Heart left ventricle (tissue), 13 donors: ENCODE measurements at regions not wholly inside any gene's neighbourhood (a gene's known extent, or its start where the extent isn't known, plus 50 kb on each side); places are given as distances from the start of the nearest gene placed in this dataset.

Source experiments
- POLR2A ChIP-seq, 2 donors: fragments of 450-650 bp; IDR thresholded peaks; one replicate each; pipeline ENCODE4 v1.6.1; 2017; ENCODE audit warnings: antibody characterized with exemption in 2 of 2, mild to moderate bottlenecking in 2 of 2, moderate library complexity in 2 of 2
- TF ChIP-seq, protein P1 (sequence below), 12 donors: fragments of 200-600 bp; sonication (generic) in 4 of 12; IDR thresholded peaks; one replicate each; pipeline versions ENCODE4 v1.5.0 to v1.8.0; 2018 to 2022; ENCODE audit warnings: antibody characterized with exemption in 12 of 12, mild to moderate bottlenecking in 5 of 12
- donor health status: ischemic (EF 13 %, LVEDD 7.1; RV severe dilation, severe dysfunction).
- donor health status: DM: no; HTN: yes; CAD: no.
- donor health status: DM: no; HTN: no; CAD: no.
- donor health status: ischemic (EF 25% LVEDD 6.9; RV normal size, moderate dysfunction).
- donor health status: ischemic (EF 25% LVEDD 5.7; RV mildly dilated, moderate dysfunction).
- donor health status: ischemic (EF 35%, LVEDD 5.7; RV mildly dilated, moderate dysfunction).
- donor health status: nonischemic (EF 11% LVEDD 7.7; RV severe dilation, severe dysfunction).
- donor health status: DM: yes; HTN: yes; CAD: no.
- donor health status: PGD.
- donor health status: ischemic (EF 29% LVEDD 5.4; RV normal size, mild dysfunction).
- donor health status: nonischemic (EF 23%, LVEDD 6.1; RV moderate dilation, normal function).

DNA sequence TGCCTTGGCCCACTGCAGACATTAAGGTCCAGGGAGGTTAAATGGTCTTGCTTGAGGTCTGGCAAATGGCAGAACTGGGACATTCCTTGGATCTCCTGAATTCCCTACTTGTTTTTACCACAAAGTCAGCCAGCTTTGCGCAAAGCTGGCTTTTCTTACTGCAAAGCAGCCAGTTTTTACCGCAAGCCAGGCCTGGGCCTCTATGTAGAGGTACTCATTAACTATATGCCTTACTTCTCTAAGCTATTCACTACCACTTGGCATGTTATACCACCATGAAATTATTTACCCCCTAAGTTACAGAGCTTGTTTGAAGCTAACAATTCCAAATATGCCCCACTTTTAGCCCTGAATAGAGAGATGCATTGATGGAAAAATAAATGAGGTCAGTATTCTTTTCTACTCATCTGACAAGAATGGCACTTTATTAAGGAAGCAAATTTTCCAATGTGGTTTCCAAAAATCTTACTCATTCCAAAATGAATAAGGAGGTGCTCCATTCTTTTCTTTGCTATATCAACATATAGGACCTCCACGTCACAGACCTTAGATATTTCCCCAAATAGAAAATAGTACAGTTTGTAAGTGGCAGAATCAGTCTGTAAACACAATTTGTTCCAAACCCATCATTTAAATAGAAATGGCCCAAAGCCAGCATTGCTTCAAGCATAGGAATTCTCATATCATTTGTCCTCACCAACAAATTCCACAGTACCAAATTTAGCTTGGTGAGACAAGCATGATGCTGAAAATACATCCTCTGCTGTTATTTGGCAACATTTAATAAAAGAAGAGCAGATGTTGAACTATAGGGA, 143.9 kb upstream of the TSC22D1 start:
- TF ChIP-seq POLR2A (IDR thresholded peaks at IDR 0.05): no peak
- TF ChIP-seq, protein P1, sequence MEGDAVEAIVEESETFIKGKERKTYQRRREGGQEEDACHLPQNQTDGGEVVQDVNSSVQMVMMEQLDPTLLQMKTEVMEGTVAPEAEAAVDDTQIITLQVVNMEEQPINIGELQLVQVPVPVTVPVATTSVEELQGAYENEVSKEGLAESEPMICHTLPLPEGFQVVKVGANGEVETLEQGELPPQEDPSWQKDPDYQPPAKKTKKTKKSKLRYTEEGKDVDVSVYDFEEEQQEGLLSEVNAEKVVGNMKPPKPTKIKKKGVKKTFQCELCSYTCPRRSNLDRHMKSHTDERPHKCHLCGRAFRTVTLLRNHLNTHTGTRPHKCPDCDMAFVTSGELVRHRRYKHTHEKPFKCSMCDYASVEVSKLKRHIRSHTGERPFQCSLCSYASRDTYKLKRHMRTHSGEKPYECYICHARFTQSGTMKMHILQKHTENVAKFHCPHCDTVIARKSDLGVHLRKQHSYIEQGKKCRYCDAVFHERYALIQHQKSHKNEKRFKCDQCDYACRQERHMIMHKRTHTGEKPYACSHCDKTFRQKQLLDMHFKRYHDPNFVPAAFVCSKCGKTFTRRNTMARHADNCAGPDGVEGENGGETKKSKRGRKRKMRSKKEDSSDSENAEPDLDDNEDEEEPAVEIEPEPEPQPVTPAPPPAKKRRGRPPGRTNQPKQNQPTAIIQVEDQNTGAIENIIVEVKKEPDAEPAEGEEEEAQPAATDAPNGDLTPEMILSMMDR (IDR thresholded peaks at IDR 0.05): no peak
